ENCODE measurements at regions not wholly inside any gene's neighbourhood (a gene's known extent, or its start where the extent isn't known, plus 50 kb on each side); places are given as distances from the start of the nearest gene placed in this dataset.

- Histone ChIP-seq H3K4me3 (no peak overlapping the region), H3K27ac (no peak overlapping the region), H3K4me1 (no peaks in the 10 kb centered on the region), H3K36me3 (no peaks in the 10 kb centered on the region), H3K27me3 (no peaks in the 10 kb centered on the region), H3K9me3 (no peaks in the 10 kb centered on the region)
- no peak for ATAC-seq
- DNase-seq: no peak
- intact Hi-C loops (cut with DNase I): no loop called here
- TF ChIP-seq CTCF (IDR thresholded peaks at IDR 0.05): no peak
Measured at GRCh38 chr12:105943525-105943924, 195.2 kb downstream of the NUAK1 start.

DNA sequence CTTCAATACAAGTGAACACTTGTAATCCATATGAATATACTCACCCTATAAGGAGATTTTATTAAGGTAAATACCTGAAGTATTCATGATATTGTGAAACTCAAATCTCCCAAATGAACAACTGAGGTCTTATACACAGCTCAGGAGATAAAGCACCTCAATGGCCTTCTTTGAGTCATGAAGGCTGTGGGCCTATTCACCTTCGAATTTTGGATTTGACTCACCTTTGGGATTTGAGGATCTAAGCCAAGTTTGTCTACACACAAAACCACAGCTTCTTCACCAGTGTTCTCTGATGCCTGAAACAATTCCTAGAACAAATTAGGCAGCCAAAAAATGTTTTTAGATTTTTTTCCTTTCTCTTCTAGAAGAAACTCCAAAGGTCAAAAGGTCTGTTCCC is 194.1 kb downstream of the NUAK1 start:
- no peak overlapping the region for H3K27ac ChIP-seq
- no peaks in the 10 kb centered on the region for H3K27me3 ChIP-seq
- H3K4me3 ChIP-seq: no peak overlapping the region
- ATAC-seq (no peak), DNase-seq (no peak)
- intact Hi-C loops (cut with DNase I): no loop called here
- no peaks in the 10 kb centered on the region for H3K9me3 ChIP-seq
- no peak for TF ChIP-seq CTCF (IDR thresholded peaks at IDR 0.05)
- H3K36me3 ChIP-seq: no peaks in the 10 kb centered on the region
- H3K4me1 ChIP-seq: no peaks in the 10 kb centered on the region

GRCh38 chr12:105945880-105946279 is 192.9 kb downstream of the NUAK1 start:
- Histone ChIP-seq H3K27ac (no peak overlapping the region), H3K4me3 (no peak overlapping the region), H3K9me3 (no peaks in the 10 kb centered on the region), H3K4me1 (no peaks in the 10 kb centered on the region), H3K36me3 (no peaks in the 10 kb centered on the region), H3K27me3 (no peaks in the 10 kb centered on the region)
- intact Hi-C loops (cut with DNase I): no loop called here
- no peak for ATAC-seq
- no peak for DNase-seq
- TF ChIP-seq CTCF (IDR thresholded peaks at IDR 0.05): no peak

DNA sequence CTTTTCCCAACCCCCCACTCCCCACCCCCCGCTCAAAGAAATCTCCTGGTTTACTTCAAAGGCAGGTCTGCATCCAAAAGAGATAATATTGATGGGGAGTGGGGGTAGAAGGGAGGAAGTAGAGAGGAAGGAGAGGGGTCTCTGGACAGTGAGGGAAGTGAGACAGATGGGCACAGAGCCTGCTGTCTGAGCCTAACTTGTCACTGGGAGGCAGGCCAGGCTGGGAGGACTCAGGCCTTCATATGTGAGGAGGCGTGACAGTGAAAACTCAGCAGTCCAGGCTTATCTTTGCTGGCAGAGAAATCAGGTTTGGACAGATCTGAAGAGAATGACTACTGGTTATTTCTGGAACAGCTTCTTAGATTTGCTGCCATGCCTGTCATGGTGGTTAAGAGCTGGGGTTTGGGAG is 192.3 kb downstream of the NUAK1 start:
- Histone ChIP-seq H3K36me3 (no peaks in the 10 kb centered on the region), H3K4me1 (no peaks in the 10 kb centered on the region), H3K4me3 (no peak overlapping the region), H3K27me3 (no peaks in the 10 kb centered on the region), H3K27ac (no peak overlapping the region), H3K9me3 (no peaks in the 10 kb centered on the region)
- no peak for TF ChIP-seq CTCF (IDR thresholded peaks at IDR 0.05)
- no peak for ATAC-seq
- no peak for DNase-seq
- intact Hi-C loops (cut with DNase I): no loop called here

DNA sequence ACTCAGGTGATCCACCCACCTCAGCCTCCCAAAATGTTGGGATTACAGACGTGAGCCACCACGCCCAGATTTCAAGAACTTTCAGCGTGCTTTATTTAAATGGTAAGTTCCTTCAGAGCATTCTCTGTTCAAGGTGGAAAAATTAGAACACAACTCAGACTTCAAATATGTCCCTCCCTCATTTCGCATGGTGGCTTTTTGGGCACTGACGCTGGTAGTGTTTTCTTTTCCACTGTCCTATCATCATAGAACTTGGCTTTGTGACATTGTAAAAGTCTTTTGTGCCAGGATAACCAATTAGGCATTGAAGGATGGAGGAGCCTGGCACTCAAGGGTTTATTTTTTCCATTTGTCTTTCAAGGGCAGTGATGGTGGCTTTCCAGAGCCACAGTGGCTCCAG is 190.8 kb downstream of the NUAK1 start:
- intact Hi-C loops (cut with DNase I): no loop called here
- no peak overlapping the region for H3K27ac ChIP-seq
- ATAC-seq: no peak

More for the DNA sequence above, 190.8 kb downstream of the NUAK1 start:
- Histone ChIP-seq H3K4me1 (no peaks in the 10 kb centered on the region), H3K4me3 (no peak overlapping the region), H3K9me3 (no peaks in the 10 kb centered on the region), H3K27me3 (no peaks in the 10 kb centered on the region), H3K36me3 (no peaks in the 10 kb centered on the region)
- no peak for DNase-seq
- TF ChIP-seq CTCF (IDR thresholded peaks at IDR 0.05): no peak
